ENCODE measurements at regions not wholly inside any gene's neighbourhood (a gene's known extent, or its start where the extent isn't known, plus 50 kb on each side); places are given as distances from the start of the nearest gene placed in this dataset.
A peak's percentile ranks its signal among the peaks of the same experiment; 100 is the strongest.
"Not testable (repeated sequence)": the region's sequence is repeated elsewhere in the genome, so short reads cannot be mapped to it uniquely, and the experiment has no call there.

- Mint-ChIP-seq H3K9me3 (ENCODE audit: unreplicated experiment) (no peaks in the 10 kb centered on the region), H3K27me3 (ENCODE audit: low read depth, unreplicated experiment) (no peaks in the 10 kb centered on the region), H3K27ac (ENCODE audit: unreplicated experiment) (peak overlapping the region; percentile 72), H3K4me3 (ENCODE audit: unreplicated experiment) (peak overlapping the region; percentile 93), H3K36me3 (ENCODE audit: low read depth, unreplicated experiment) (peaks cover 2% of the 10 kb centered on the region), H3K4me1 (ENCODE audit: low read depth, unreplicated experiment) (peaks cover 22% of the 10 kb centered on the region)
- Histone ChIP-seq H3K9ac (ENCODE audit: low read length) (peak overlapping the region; percentile 95), H4K20me1 (ENCODE audit: insufficient read depth, low read length) (no peaks in the 10 kb centered on the region), H2AFZ (ENCODE audit: low read depth, low read length) (peak overlapping the region; percentile 76), H3K36me3 (ENCODE audit: insufficient read depth, low read length) (no peaks in the 10 kb centered on the region), H3K27ac (ENCODE audit: low read depth, low read length) (peak overlapping the region; percentile 96), H3K4me3 (ENCODE audit: insufficient read depth, low read depth, low read length) (peak overlapping the region; percentile 80), H3K9me3 (ENCODE audit: insufficient read depth, low read depth, low read length) (no peaks in the 10 kb centered on the region), H3K27me3 (ENCODE audit: insufficient read depth, low read length) (no peaks in the 10 kb centered on the region), H3K79me2 (ENCODE audit: insufficient read depth, low read length) (peaks cover 14% of the 10 kb centered on the region), H3K4me2 (ENCODE audit: low read length) (peak overlapping the region; percentile 95), H3K4me1 (ENCODE audit: insufficient read depth, low read length) (peaks cover 20% of the 10 kb centered on the region)
- TF ChIP-seq CTCF (IDR thresholded peaks at IDR 0.05; ENCODE audit: insufficient read depth, low read depth, low read length) (no peak), EZH2 (IDR thresholded peaks at IDR 0.05; ENCODE audit: insufficient read depth, low read length) (no peak)
- DNase-seq (ENCODE audit: low read depth) (peak; percentile 42), FAIRE-seq (no peak)
These were observed 82.6 kb upstream of the HMGA2 start for GRCh38 chr12:65741656-65742017.

- TF ChIP-seq EZH2 (IDR thresholded peaks at IDR 0.05; ENCODE audit: insufficient read depth, low read length) = no peak
- no peak for TF ChIP-seq CTCF (IDR thresholded peaks at IDR 0.05; ENCODE audit: insufficient read depth, low read depth, low read length)
- Histone ChIP-seq H3K4me1 (ENCODE audit: insufficient read depth, low read length) (peaks cover 20% of the 10 kb centered on the region), H2AFZ (ENCODE audit: low read depth, low read length) (peak overlapping the region; percentile 76), H3K4me2 (ENCODE audit: low read length) (peak overlapping the region; percentile 95), H3K27me3 (ENCODE audit: insufficient read depth, low read length) (no peaks in the 10 kb centered on the region), H3K9me3 (ENCODE audit: insufficient read depth, low read depth, low read length) (no peaks in the 10 kb centered on the region), H3K27ac (ENCODE audit: low read depth, low read length) (peak overlapping the region; percentile 96), H3K79me2 (ENCODE audit: insufficient read depth, low read length) (peaks cover 14% of the 10 kb centered on the region), H4K20me1 (ENCODE audit: insufficient read depth, low read length) (no peaks in the 10 kb centered on the region), H3K36me3 (ENCODE audit: insufficient read depth, low read length) (no peaks in the 10 kb centered on the region), H3K4me3 (ENCODE audit: insufficient read depth, low read depth, low read length) (peak overlapping the region; percentile 80), H3K9ac (ENCODE audit: low read length) (peak overlapping the region; percentile 95)
- FAIRE-seq = no peak
- Mint-ChIP-seq H3K4me1 (ENCODE audit: low read depth, unreplicated experiment) (peaks cover 24% of the 10 kb centered on the region), H3K27ac (ENCODE audit: unreplicated experiment) (peak overlapping the region; percentile 72), H3K4me3 (ENCODE audit: unreplicated experiment) (peak overlapping the region; percentile 93), H3K36me3 (ENCODE audit: low read depth, unreplicated experiment) (peaks cover 2% of the 10 kb centered on the region), H3K27me3 (ENCODE audit: low read depth, unreplicated experiment) (no peaks in the 10 kb centered on the region), H3K9me3 (ENCODE audit: unreplicated experiment) (no peaks in the 10 kb centered on the region)
- peak; percentile 29 for DNase-seq (ENCODE audit: low read depth)
These were observed 82.0 kb upstream of the HMGA2 start for GRCh38 chr12:65742018-65743010.

GRCh38 chr12:65744236-65744840, 79.9 kb upstream of the HMGA2 start:
- FAIRE-seq = not testable (repeated sequence)

More at GRCh38 chr12:65744236-65744840, 79.9 kb upstream of the HMGA2 start:
- H3K9me3 ChIP-seq (ENCODE audit: insufficient read depth, low read depth, low read length); H2AFZ ChIP-seq (ENCODE audit: low read depth, low read length); H3K9ac ChIP-seq (ENCODE audit: low read length); H3K9me3 Mint-ChIP-seq (ENCODE audit: unreplicated experiment); H3K27me3 Mint-ChIP-seq (ENCODE audit: low read depth, unreplicated experiment); H3K4me3 ChIP-seq (ENCODE audit: insufficient read depth, low read depth, low read length); H3K27ac Mint-ChIP-seq (ENCODE audit: unreplicated experiment); H3K4me2 ChIP-seq (ENCODE audit: low read length); H3K27ac ChIP-seq (ENCODE audit: low read depth, low read length); H3K4me3 Mint-ChIP-seq (ENCODE audit: unreplicated experiment); H3K36me3 ChIP-seq (ENCODE audit: insufficient read depth, low read length); H3K27me3 ChIP-seq (ENCODE audit: insufficient read depth, low read length); H3K36me3 Mint-ChIP-seq (ENCODE audit: low read depth, unreplicated experiment); DNase-seq (ENCODE audit: low read depth); H4K20me1 ChIP-seq (ENCODE audit: insufficient read depth, low read length): not testable (repeated sequence)
- peaks cover 24% of the 10 kb centered on the region for H3K4me1 Mint-ChIP-seq (ENCODE audit: low read depth, unreplicated experiment)
- Histone ChIP-seq H3K4me1 (ENCODE audit: insufficient read depth, low read length) (peaks cover 20% of the 10 kb centered on the region), H3K79me2 (ENCODE audit: insufficient read depth, low read length) (peaks cover 14% of the 10 kb centered on the region)

All from astrocyte (in vitro differentiated cells and primary cell).